Fibroblast of skin of abdomen (primary cell): ENCODE measurements at regions not wholly inside any gene's neighbourhood (a gene's known extent, or its start where the extent isn't known, plus 50 kb on each side); places are given as distances from the start of the nearest gene placed in this dataset.
A peak's percentile ranks its signal among the peaks of the same experiment; 100 is the strongest.
"Not testable (repeated sequence)": the region's sequence is repeated elsewhere in the genome, so short reads cannot be mapped to it uniquely, and the experiment has no call there.

Experiments
- DNase-seq: peaks from one replicate; pipeline ENCODE4 v3.0.0-alpha.2; 2013

GRCh38 chr4:4664234-4664633 is 122.4 kb upstream of the STX18 start:
- DNase-seq, result no peak

GRCh38 chr4:4663028-4663427 is 121.2 kb upstream of the STX18 start:
- DNase-seq, result no peak

DNA sequence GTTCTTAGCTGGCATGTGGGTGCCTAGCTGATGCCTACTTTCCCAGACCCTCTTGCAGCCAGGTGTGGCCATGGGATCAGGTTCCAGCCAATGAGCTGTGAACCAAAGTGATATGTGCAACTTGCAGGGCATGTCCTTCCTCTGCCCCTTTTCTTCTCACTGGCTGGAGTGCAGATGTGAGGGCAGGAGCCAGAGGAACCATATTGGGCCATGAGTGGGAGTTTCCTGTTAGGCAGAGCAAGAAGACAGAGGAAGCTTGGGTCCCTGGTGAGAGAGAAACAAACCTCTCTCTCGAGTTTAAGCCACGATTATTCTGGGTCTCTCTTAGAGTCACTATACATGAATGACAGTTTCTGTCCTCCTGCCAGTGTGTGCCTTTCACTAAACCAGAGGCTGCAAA is 120.4 kb upstream of the STX18 start:
- no peak for DNase-seq

DNA sequence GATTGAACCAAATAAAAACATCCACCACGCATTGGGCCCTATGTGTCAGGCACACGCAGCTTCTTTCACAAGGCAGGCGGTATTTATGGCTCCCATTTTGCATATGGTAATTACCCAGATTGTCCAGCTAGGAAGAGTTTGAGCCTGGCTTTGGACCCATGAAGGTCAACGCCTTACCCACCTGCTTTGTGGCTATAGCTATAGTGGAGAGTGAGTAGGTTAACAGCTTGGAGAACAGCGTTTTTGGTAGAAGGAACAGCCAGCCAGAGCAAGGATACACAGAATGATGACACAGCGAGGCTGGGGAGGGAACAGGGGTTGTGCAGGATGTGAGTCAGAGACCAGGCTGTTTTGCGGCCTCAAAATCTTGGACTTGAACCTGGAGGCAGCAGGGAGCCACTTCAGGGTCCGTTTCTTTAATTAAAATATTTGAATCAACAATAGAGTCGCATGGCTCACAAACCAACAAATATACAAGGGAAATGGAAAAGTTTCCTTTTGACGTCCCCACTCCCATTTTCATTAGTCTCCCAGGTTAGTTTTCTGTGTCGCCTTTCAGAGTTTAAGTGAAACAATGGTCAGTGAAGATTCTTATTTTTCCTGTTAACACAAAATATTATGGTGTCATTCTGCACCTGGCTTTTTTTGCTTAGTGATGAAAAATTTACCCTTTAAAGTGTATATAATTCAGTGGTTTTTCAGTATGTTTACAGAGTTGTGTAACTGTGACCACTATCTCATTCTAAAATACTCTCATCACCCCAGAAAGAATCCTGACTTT is 118.2 kb upstream of the STX18 start:
- DNase-seq, result peak; percentile 90

DNA sequence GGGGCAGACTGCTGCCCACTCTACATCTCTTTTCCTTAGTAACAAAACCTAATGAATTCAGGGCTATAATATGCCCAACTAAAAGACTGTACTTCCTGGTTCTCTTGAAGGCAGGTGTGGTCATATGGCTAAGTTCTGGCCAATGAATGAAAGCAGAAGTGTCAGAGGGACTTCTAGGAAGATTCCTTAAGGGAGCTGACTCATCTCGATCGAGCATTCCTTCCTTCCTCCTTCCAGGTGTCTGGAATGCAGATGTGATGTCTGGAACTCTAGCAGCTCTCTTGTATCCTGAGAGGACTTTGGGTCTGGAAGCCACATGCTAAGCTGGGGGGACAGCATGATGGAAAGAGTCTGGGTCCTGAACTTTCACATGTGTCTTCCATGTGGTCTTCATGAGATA is 116.2 kb upstream of the STX18 start:
- peak; percentile 60 for DNase-seq

GRCh38 chr4:4656977-4657376 is 115.1 kb upstream of the STX18 start:
- DNase-seq, result no peak

- peak; percentile 72 for DNase-seq
Measured at GRCh38 chr4:4655901-4656300, 114.1 kb upstream of the STX18 start.

DNA sequence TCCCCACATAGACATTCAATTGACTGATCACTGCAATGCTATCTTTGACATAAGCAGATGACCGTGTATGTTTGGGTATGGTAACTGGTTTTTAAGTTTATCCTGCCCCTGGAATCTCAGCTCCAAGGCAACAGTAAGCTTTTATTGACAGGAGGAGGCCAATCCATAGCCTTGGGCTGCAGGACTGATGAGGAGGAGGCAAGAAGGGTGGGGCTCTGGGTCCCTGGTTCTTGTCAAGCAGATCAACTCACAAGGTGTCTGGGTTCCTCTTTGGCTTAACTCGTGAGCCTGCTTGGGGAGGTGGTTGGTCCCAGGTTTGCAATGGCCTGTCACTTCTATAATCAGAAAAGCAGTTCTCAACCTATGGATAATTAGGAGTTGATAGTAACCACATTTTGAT is 113.2 kb upstream of the STX18 start:
- DNase-seq, result no peak

GRCh38 chr4:4651811-4652755 is 110.2 kb upstream of the STX18 start:
- no peak for DNase-seq

DNA sequence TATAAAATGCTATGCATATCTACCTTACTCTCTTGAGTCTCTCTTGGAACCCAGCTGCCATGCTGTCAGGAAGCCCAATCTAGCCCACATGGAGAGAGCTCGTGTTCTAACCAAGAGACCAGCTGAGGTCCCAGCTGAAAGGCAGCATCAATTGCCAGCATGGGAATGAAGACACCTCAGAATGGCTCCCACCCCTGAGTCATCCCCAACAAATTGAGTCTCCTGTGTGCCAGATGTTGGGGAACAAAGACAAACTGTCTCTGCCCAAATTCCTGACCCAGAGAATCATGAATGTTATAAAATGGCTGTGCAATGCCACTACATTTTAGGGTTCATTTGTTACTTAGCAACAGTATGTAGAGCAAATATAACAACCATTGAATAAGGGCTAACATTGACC is 105.2 kb upstream of the STX18 start:
- DNase-seq, result peak; percentile 30

DNA sequence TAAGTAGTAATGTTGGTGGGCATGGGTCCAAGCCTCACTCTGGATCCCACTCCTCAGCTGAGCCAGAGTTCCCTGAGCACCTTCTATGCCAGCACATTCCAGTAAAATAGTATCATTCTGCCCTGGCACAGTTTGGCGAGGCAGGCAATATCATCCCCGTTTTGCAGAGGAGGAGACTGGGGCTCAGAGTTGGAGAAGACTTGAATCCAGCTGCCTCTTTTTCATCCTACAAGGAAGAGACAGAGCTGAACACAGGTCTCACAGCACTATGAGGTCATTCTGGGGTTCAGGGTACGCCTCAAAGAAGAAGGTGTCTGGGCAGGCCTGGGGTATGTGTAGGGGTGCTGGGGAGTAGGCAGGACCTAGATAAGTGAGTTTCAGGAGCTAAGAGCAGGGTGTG is 103.9 kb upstream of the STX18 start:
- DNase-seq, result no peak

DNA sequence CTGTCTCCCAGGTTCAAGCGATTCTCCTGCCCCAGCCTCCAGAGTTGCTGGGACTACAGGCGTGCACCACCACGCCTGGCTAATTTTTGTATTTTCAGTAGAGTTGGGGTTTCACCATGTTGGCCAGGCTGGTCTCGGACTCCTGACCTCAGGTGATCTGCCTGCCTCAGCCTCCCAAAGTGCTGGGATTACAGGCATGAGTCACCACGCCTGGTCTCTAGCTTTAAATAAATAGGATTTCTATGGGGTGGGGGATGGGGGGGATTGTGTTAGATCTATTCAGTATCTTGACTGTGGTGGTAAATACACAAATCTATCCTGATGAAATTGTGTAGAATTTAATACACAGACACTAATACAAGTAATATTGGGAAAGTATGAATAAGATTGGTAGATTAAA is 102.4 kb upstream of the STX18 start:
- DNase-seq, result not testable (repeated sequence)

- not testable (repeated sequence) for DNase-seq
Measured at GRCh38 chr4:4643743-4644142, 101.9 kb upstream of the STX18 start.

GRCh38 chr4:4643306-4643705 is 101.5 kb upstream of the STX18 start:
- no peak for DNase-seq

GRCh38 chr4:4642496-4643000 is 100.7 kb upstream of the STX18 start:
- no peak for DNase-seq

- DNase-seq, result no peak
Measured at GRCh38 chr4:4641661-4642495, 100.0 kb upstream of the STX18 start.

GRCh38 chr4:4641254-4641653 is 99.4 kb upstream of the STX18 start:
- DNase-seq, result no peak

DNA sequence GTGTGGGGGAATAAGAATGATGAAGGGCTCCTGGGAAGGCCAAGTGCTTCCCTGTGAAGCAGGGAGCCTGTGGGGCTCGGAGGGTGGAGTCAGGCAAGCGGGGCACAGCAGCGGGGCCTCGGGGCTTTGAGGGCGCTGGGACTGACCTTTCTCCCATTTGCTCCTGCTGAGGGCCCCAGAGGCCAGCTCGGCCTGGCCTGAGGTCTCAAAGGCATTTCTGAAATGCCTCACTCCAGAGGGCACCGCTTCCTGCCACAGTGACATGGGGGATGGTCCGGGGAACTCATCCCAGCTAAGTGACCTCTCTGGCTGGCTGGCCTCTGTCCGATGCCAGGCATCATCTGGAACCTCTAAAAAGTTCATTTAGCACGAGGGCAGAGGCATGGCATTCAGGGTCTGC is 98.8 kb upstream of the STX18 start:
- DNase-seq, result no peak

- no peak for DNase-seq
Measured at GRCh38 chr4:4639370-4639769, 97.5 kb upstream of the STX18 start.

DNA sequence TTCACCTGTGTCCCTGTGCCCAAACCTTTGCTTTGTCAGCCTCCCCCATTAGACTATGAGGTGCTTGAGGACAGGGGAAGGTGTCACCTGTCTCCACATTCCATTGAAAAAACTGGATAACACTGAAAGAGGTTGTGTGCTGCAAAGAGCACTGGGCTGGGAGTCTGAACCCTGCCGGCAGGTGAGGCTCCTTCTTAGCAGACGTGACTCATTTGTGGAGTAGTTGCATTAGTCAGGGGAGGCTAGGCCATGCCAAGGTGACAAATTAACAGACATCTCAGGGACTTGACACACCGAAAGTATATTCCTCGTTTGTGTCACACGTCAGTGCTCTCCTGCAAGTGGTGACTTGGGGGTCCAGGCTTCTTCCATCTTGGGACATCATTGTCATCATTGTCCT is 95.9 kb upstream of the STX18 start:
- DNase-seq, result no peak

GRCh38 chr4:4633431-4633830 is 91.6 kb upstream of the STX18 start:
- DNase-seq, result peak; percentile 13

DNA sequence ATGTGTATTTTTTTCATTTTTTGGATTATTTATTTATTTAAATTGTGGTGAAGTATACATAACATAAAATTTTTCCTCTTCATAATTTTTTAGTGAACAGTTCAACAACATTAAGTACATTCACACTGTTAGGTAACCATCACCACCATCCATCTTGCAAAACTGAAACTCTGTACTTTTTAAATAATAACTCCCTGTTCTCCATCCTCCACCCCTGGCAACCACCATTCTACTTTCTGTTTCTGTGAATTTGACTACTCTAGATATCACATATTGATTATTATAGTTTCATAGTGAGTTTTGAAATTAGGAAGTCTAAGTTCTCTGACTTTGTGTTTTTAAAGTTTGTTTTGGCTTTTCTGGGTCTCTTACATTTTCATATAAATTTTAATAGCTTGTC is 89.3 kb upstream of the STX18 start:
- DNase-seq, result no peak

GRCh38 chr4:4627906-4628305 is 86.1 kb upstream of the STX18 start:
- no peak for DNase-seq
